K562 (cell line): ENCODE measurements at regions not wholly inside any gene's neighbourhood (a gene's known extent, or its start where the extent isn't known, plus 50 kb on each side); places are given as distances from the start of the nearest gene placed in this dataset.

Source experiments
- ATAC-seq: fragments of 200-7000 bp; cut with Tn5 transposase; 3 replicates; pipeline ENCODE4 v1.9.1; 2020; ENCODE audit warnings: moderate library complexity
- BruUV-seq: library from RNA; stranded (reverse); fragments of 400-500 nt; replicated peaks from 2 replicates; lab custom pipeline; 2021; lab: Mats Ljungman, UMichigan
- CTCF ChIA-PET: fragments of 300-600 bp; formaldehyde crosslinking; extraction: SDS; loops from one replicate; lab custom pipeline; 2021; ENCODE audit warnings: low intra/inter-chr PET ratio; lab: Yijun Ruan, JAX
- POLR2A ChIA-PET: fragments of 300-600, 350-650 bp; sonication (Branson Sonifier 250); formaldehyde crosslinking; extraction: SDS; loops from one replicate; lab custom pipeline; 2021; ENCODE audit warnings: antibody characterized with exemption, inconsistent platforms; lab: Yijun Ruan, JAX
- DNase-seq, 4 experiments: peaks; one replicate each; pipeline versions ENCODE4 v3.0.0 to v3.0.0-alpha.2; 2011 to 2018; ENCODE audit warnings: low spot score in 3 of 4, mixed read lengths in 3 of 4; ENCODE audit errors: extremely low read depth in 1 of 4
- FAIRE-seq: peaks from 2 replicates; lab custom pipeline; 2011; peaks lifted over from hg19 to GRCh38; lab: Jason Lieb, UNC
- H2AFZ ChIP-seq: 2 replicates; pipeline ENCODE4 v1.6.0; 2011; ENCODE audit warnings: low read depth, low read length, control low read depth, inconsistent platforms
- H3K27ac ChIP-seq: fragments of 200-600 bp; 3 replicates; pipeline ENCODE4 v1.8.0; 2011; ENCODE audit warnings: low read depth, mild to moderate bottlenecking, control low read depth, inconsistent platforms, low read length, moderate library complexity, mixed read lengths; ENCODE audit errors: extremely low read depth
- H3K27me3 ChIP-seq, 2 experiments: fragments of 300-600 bp in 1 of 2; 2 replicates in 1 of 2; 3 replicates in 1 of 2; pipeline versions ENCODE4 v1.6.0 to v1.8.0; 2011; ENCODE audit warnings: inconsistent platforms in 2 of 2, low read length in 2 of 2, mild to moderate bottlenecking in 1 of 2, mixed read lengths in 1 of 2, moderate library complexity in 1 of 2; ENCODE audit not compliant: control insufficient read depth in 2 of 2, insufficient read depth in 2 of 2
- H3K36me3 ChIP-seq: fragments of 300-600 bp; 3 replicates; pipeline ENCODE4 v1.8.0; 2011; ENCODE audit warnings: mild to moderate bottlenecking, low read length, inconsistent platforms; ENCODE audit not compliant: control insufficient read depth, insufficient read depth
- H3K4me1 ChIP-seq, 2 experiments: fragments of 200-600 bp in 1 of 2; replicated peaks in 1 of 2; 2 replicates in 1 of 2; 3 replicates in 1 of 2; pipeline versions ENCODE4 v1.5.1 to v1.8.0; 2011; ENCODE audit warnings: inconsistent platforms in 2 of 2, low read length in 2 of 2, mild to moderate bottlenecking in 1 of 2, mixed read lengths in 1 of 2, moderate library complexity in 1 of 2; ENCODE audit not compliant: control insufficient read depth in 2 of 2, insufficient read depth in 2 of 2
- H3K4me2 ChIP-seq: 2 replicates; pipeline ENCODE4 v1.6.1; 2011; ENCODE audit warnings: low read length, control low read depth, inconsistent platforms, mixed read lengths; ENCODE audit not compliant: insufficient read depth
- H3K4me3 ChIP-seq: fragments of 200-600 bp; sonication (generic), shearing (Covaris generic); 2 replicates; pipeline ENCODE4 v1.5.1; 2016; ENCODE audit warnings: control low read depth, inconsistent platforms
- H3K79me2 ChIP-seq: fragments of 200-600 bp; 3 replicates; pipeline ENCODE4 v1.8.0; 2011; ENCODE audit warnings: low read length, inconsistent platforms; ENCODE audit not compliant: control insufficient read depth, insufficient read depth
- H3K9ac ChIP-seq, 2 experiments: 2 replicates each; pipeline versions ENCODE4 v1.6.0 to v1.6.1; 2011; ENCODE audit warnings: low read depth in 2 of 2, low read length in 2 of 2, control low read depth in 1 of 2, inconsistent platforms in 1 of 2, mild to moderate bottlenecking in 1 of 2, mixed read lengths in 1 of 2; ENCODE audit not compliant: insufficient read depth in 1 of 2
- H3K9me1 ChIP-seq: one replicate; pipeline ENCODE4 v1.6.0; 2011; ENCODE audit warnings: inconsistent platforms, mild to moderate bottlenecking, low read length, moderate library complexity; ENCODE audit not compliant: control insufficient read depth, insufficient read depth
- H3K9me3 ChIP-seq: replicated peaks from 2 replicates; pipeline ENCODE4 v1.5.1; 2011; ENCODE audit warnings: low read depth, low read length, inconsistent platforms; ENCODE audit not compliant: control insufficient read depth, insufficient read depth
- H4K20me1 ChIP-seq: replicated peaks from 2 replicates; pipeline ENCODE4 v1.6.1; 2011; ENCODE audit warnings: low read length, inconsistent platforms, mixed read lengths; ENCODE audit not compliant: control insufficient read depth, insufficient read depth
- BRD9 ChIP-seq: fragments of 450-650 bp; IDR thresholded peaks from 2 replicates; pipeline ENCODE4 v1.6.1; 2018; ENCODE audit warnings: low read depth; ENCODE audit not compliant: partially characterized antibody
- FOXM1 ChIP-seq, 2 experiments: fragments of 450-650 bp in 1 of 2; sonication (generic) in 1 of 2; formaldehyde crosslinking in 1 of 2; IDR thresholded peaks; 2 replicates each; pipeline versions ENCODE4 v1.6.1 to v1.9.0; 2017 to 2022; ENCODE audit warnings: low read depth in 2 of 2, mild to moderate bottlenecking in 2 of 2, missing genetic modification reagents in 1 of 2, moderate library complexity in 1 of 2
- KDM4B ChIP-seq, 2 experiments: fragments of 450-650 bp in 1 of 2; sonication (generic) in 1 of 2; IDR thresholded peaks; 2 replicates each; pipeline ENCODE4 v1.6.1; 2016 to 2017; ENCODE audit warnings: borderline replicate concordance in 2 of 2, antibody characterized with exemption in 1 of 2, low read depth in 1 of 2, mild to moderate bottlenecking in 1 of 2
- MGA ChIP-seq: fragments of 450-650 bp; IDR thresholded peaks from 2 replicates; pipeline ENCODE4 v1.6.1; 2016; ENCODE audit warnings: mild to moderate bottlenecking, moderate library complexity
- NCOA2 ChIP-seq, 2 experiments: fragments of 450-650 bp; IDR thresholded peaks; 2 replicates each; pipeline ENCODE4 v1.6.1; 2018; ENCODE audit warnings: mild to moderate bottlenecking in 2 of 2, moderate library complexity in 1 of 2; ENCODE audit not compliant: partially characterized antibody in 2 of 2
- PRMT5 ChIP-seq: sonication (generic); formaldehyde crosslinking; IDR thresholded peaks from 2 replicates; pipeline ENCODE4 v1.5.0; 2020; ENCODE audit warnings: missing genetic modification reagents
- SREBF1 ChIP-seq: fragments of 150-350 bp; IDR thresholded peaks from 2 replicates; pipeline ENCODE4 v1.6.1; 2014; ENCODE audit warnings: antibody characterized with exemption, low read depth, low read length, borderline replicate concordance
- ZNF561 ChIP-seq: fragments of 450-650 bp; formaldehyde crosslinking; conservative IDR thresholded peaks from 2 replicates; pipeline ENCODE4 v1.4.0; 2020; ENCODE audit warnings: mild to moderate bottlenecking, moderate library complexity
- ZNF699 ChIP-seq: fragments of 250-450 bp; sonication (Bioruptor Pico); IDR thresholded peaks from 2 replicates; pipeline ENCODE4 v1.8.0; 2021; ENCODE audit warnings: mild to moderate bottlenecking, moderate library complexity; ENCODE audit not compliant: insufficient replicate concordance
- WGBS: fragments of 100-300 bp; shearing (Covaris generic); methylation state at CpG from one replicate; pipeline ENCODE4 v1.1.6; 2016; ENCODE audit warnings: low coverage, mixed read lengths; ENCODE audit not compliant: insufficient coverage; ENCODE audit errors: missing lambda C conversion rate; 5-methylcytosine and 5-hydroxymethylcytosine counted together
- in situ Hi-C: fragments of 300-500 bp; cut with MboI; formaldehyde crosslinking; loops from 4 replicates; pipeline ENCODE4 v1.15.0; 2018; ENCODE audit warnings: inconsistent platforms, mixed read lengths
- intact Hi-C: fragments of 100-400 bp; cut with micrococcal nuclease; formaldehyde crosslinking; loops from 2 replicates; pipeline ENCODE4 v1.14.2; 2022
- TF ChIP-seq, protein P1 (sequence below): sonication (generic); formaldehyde crosslinking; IDR thresholded peaks from 2 replicates; pipeline ENCODE4 v1.8.1; 2022; ENCODE audit warnings: missing genetic modification reagents

GRCh38 chr1:201716742-201717135 lies 112.2 kb upstream of the IPO9 start:
- no peak overlapping the region for H3K27ac ChIP-seq
- H3K9me1 ChIP-seq: no peaks in the 10 kb centered on the region
- WGBS: 30% methylated on average over 7 of the region's 7 CpGs
- H3K4me3 ChIP-seq: no peak overlapping the region
- H2AFZ ChIP-seq: no peak overlapping the region
- intact Hi-C loops (loop anchor here (10.0 kb wide), 1 partner anchor 258 kb away; no protein-coding TSS in a partner anchor), in situ Hi-C loops (no loop called here)
- POLR2A ChIA-PET: interaction anchor here (1.1 to 1.7 kb wide), 2 partner anchors 15 to 37 kb away, joined by 3 to 6 read pairs; no protein-coding TSS in a partner anchor
- no TSS peak for BruUV-seq
- peaks cover 17% of the 10 kb centered on the region; the same call in 1 of the 3 replicates for H3K36me3 ChIP-seq
- H4K20me1 ChIP-seq: no peaks in the 10 kb centered on the region; the same call in 1 of the 2 replicates
- no peaks in the 10 kb centered on the region for H3K9me3 ChIP-seq
- H3K4me2 ChIP-seq: no peak overlapping the region
- CTCF ChIA-PET: no interaction called here
- DNase-seq (no peak), FAIRE-seq (no peak), ATAC-seq (no peak)
- H3K9ac ChIP-seq: no peak overlapping the region
- no peaks in the 10 kb centered on the region for H3K27me3 ChIP-seq
- peaks cover 18 to 31% of the 10 kb centered on the region in 2 experiments for H3K4me1 ChIP-seq
- no peaks in the 10 kb centered on the region for H3K79me2 ChIP-seq
- no peak for TF ChIP-seq NCOA2 (IDR thresholded peaks at IDR 0.05; ENCODE audit: partially characterized antibody in 2 of 2)
- no peak for TF ChIP-seq KDM4B (IDR thresholded peaks at IDR 0.05; ENCODE audit: borderline replicate concordance in 2 of 2, low read depth in 1 of 2)
- TF ChIP-seq ZNF699 (CRISPR knock-in tag): no peak
- no peak for TF ChIP-seq ZNF561 (CRISPR knock-in tag)
- no peak for TF ChIP-seq MGA
- TF ChIP-seq, protein P1, sequence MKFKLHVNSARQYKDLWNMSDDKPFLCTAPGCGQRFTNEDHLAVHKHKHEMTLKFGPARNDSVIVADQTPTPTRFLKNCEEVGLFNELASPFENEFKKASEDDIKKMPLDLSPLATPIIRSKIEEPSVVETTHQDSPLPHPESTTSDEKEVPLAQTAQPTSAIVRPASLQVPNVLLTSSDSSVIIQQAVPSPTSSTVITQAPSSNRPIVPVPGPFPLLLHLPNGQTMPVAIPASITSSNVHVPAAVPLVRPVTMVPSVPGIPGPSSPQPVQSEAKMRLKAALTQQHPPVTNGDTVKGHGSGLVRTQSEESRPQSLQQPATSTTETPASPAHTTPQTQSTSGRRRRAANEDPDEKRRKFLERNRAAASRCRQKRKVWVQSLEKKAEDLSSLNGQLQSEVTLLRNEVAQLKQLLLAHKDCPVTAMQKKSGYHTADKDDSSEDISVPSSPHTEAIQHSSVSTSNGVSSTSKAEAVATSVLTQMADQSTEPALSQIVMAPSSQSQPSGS: no peak
- no peak for TF ChIP-seq BRD9
- TF ChIP-seq FOXM1 (IDR thresholded peaks at IDR 0.05; ENCODE audit: low read depth): no peak
- TF ChIP-seq FOXM1 (CRISPR knock-in tag; IDR thresholded peaks at IDR 0.05; ENCODE audit: low read depth): no peak
- TF ChIP-seq SREBF1: no peak
- TF ChIP-seq PRMT5 (CRISPR knock-in tag): no peak
